ENCODE measurements at regions not wholly inside any gene's neighbourhood (a gene's known extent, or its start where the extent isn't known, plus 50 kb on each side); places are given as distances from the start of the nearest gene placed in this dataset.

- TF ChIP-seq CTCF (IDR thresholded peaks at IDR 0.05) (no peak), POLR2A (IDR thresholded peaks at IDR 0.05) (no peak), EP300 (IDR thresholded peaks at IDR 0.05) (no peak), POLR2AphosphoS5 (IDR thresholded peaks at IDR 0.05) (no peak)
Measured at GRCh38 chr6:108765495-108765894, 82.7 kb upstream of the ARMC2 start.
